Ovary (tissue), 3 donors: ENCODE measurements at regions not wholly inside any gene's neighbourhood (a gene's known extent, or its start where the extent isn't known, plus 50 kb on each side); places are given as distances from the start of the nearest gene placed in this dataset.
"Not testable (repeated sequence)": the region's sequence is repeated elsewhere in the genome, so short reads cannot be mapped to it uniquely, and the experiment has no call there.

Experiments used
- EP300 ChIP-seq: sonication (generic); formaldehyde crosslinking; IDR thresholded peaks from one replicate; pipeline ENCODE4 v1.6.1; 2017; ENCODE audit warnings: antibody characterized with exemption
- POLR2A ChIP-seq: fragments of 450-650 bp; IDR thresholded peaks from one replicate; pipeline ENCODE4 v1.6.1; 2017; ENCODE audit warnings: antibody characterized with exemption, mild to moderate bottlenecking, moderate library complexity
- TF ChIP-seq, protein P1 (sequence below), 3 donors: fragments of 450-650 bp in 2 of 3; fragments of 200-600 bp in 1 of 3; IDR thresholded peaks; one replicate each; pipeline versions ENCODE4 v1.5.1 to v1.8.0; 2016 to 2022; ENCODE audit warnings: antibody characterized with exemption in 3 of 3, mild to moderate bottlenecking in 1 of 3
- donor health status: DM: no; HTN: no; CAD: no.

DNA sequence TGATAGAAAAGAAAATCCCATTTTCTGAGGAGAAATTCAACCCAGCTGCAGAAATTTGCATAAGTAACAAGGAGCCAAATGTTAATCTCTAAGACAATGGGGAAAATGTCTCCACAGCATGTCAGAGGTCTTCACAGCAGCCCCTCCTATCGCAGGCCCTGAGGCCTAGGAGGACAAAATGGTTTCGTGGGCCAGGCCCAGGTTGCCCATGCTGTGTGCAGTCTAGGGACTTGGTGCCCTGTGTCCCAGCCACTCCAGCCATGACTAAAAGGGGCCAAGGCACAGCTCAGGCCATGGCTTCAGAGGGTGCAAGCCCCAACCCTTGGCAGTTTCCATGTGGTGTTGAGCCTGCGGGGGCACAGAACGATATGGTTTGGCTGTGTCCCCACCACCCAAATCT, 369.0 kb downstream of the ZIC3 start:
- TF ChIP-seq POLR2A, EP300: not testable (repeated sequence)
- TF ChIP-seq, protein P1, sequence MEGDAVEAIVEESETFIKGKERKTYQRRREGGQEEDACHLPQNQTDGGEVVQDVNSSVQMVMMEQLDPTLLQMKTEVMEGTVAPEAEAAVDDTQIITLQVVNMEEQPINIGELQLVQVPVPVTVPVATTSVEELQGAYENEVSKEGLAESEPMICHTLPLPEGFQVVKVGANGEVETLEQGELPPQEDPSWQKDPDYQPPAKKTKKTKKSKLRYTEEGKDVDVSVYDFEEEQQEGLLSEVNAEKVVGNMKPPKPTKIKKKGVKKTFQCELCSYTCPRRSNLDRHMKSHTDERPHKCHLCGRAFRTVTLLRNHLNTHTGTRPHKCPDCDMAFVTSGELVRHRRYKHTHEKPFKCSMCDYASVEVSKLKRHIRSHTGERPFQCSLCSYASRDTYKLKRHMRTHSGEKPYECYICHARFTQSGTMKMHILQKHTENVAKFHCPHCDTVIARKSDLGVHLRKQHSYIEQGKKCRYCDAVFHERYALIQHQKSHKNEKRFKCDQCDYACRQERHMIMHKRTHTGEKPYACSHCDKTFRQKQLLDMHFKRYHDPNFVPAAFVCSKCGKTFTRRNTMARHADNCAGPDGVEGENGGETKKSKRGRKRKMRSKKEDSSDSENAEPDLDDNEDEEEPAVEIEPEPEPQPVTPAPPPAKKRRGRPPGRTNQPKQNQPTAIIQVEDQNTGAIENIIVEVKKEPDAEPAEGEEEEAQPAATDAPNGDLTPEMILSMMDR (IDR thresholded peaks at IDR 0.05), result not testable (repeated sequence)
